ENCODE measurements at regions not wholly inside any gene's neighbourhood (a gene's known extent, or its start where the extent isn't known, plus 50 kb on each side); places are given as distances from the start of the nearest gene placed in this dataset.

GRCh38 chr2:236365258-236366048 is 101.2 kb upstream of the ASB18 start:
- TF ChIP-seq EZH2phosphoT487 (conservative IDR thresholded peaks at IDR 0.05; ENCODE audit: low read length), result no peak
- no peak for TF ChIP-seq CTCF (IDR thresholded peaks at IDR 0.05; ENCODE audit: insufficient read depth, low read length, poor library complexity, severe bottlenecking)
